ENCODE measurements at regions not wholly inside any gene's neighbourhood (a gene's known extent, or its start where the extent isn't known, plus 50 kb on each side); places are given as distances from the start of the nearest gene placed in this dataset.

DNA sequence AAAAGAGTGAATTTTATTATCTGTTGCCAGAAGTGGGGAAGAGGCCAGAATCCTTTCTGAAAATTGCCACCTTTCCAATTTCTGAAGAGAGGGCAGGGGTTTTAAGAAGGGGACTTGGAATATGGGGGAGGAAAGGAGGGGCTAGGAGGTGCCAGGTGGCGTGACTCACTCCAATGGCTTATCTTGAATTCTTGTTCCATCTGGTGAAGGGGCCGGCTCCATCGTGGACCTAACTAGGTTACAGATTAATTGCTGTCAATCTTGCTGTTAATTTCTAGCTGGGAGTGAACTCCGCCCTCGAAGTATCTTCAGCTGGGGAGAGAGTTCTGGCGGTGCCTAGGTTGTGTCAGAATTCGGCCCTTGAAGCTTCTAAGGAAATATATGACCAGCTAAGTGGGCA lies 138.7 kb downstream of the YTHDC2 start:
- ChIA-PET POLR2A (no interaction called here), CTCF (no interaction called here)

DNA sequence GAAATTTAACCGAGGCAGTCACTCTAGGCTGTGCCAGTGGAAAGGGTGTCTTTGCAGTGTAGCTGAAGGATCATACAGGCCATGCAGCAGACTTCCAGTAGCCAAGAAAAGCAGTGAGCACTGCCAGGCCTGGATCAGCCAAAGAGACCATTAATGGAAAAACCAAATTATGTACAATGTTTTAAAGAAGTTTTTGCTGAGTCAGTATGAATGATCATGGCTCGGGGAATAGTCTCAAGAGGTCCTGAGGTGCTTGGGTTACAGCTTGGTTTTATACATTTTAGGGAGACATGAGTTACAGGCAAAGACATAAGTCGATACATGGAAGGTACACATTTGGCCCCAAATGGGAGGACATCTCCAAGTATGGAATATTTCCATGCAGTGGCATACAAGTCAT lies 141.3 kb downstream of the YTHDC2 start:
- ChIA-PET POLR2A (no interaction called here), CTCF (no interaction called here)

DNA sequence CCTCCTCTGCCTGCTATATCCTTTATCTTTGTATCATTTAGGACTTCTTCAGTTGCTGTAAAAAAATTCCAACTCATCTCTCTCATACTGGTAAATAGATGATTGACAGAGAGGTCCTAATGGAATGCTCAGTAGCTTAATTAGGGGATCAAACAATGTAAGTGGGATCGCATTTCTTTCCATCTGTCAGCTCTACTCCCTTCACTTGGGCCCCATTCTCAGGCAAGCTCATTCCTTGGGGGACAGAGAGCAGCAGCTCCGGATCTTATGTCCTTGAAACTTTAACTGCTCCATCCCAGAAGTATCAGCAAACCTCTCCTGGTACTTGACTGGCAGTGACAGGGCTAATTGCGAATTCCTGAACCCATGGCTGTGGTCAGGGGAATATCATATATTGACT lies 146.7 kb downstream of the YTHDC2 start:
- ChIA-PET POLR2A (no interaction called here), CTCF (no interaction called here)

DNA sequence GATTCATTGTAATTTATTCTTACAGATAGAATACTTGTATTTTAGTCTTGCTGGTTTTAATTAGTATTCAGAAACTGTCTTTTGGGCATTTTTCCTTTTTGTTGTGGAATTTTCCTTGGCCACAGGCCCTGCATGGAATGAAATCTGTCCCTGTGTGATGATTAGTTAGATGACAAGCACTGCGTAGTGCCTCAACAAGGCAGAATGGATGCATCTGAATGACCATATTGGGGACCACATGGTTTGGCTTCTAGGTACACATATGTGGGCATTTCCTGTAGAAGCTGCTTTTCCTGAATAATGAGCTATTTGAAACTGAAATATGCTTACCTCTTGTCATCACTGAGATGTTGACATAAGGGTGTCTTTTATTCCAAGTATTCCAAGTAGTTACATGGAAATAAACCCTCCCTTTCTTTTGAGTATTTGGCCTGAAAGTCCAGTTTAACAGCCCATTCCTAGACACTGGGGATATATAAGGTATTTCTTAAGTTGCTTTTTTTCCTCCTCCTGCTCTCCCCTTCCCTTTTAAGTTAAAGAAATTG lies 147.3 kb downstream of the YTHDC2 start:
- CTCF ChIA-PET = no interaction called here
- POLR2A ChIA-PET = no interaction called here

DNA sequence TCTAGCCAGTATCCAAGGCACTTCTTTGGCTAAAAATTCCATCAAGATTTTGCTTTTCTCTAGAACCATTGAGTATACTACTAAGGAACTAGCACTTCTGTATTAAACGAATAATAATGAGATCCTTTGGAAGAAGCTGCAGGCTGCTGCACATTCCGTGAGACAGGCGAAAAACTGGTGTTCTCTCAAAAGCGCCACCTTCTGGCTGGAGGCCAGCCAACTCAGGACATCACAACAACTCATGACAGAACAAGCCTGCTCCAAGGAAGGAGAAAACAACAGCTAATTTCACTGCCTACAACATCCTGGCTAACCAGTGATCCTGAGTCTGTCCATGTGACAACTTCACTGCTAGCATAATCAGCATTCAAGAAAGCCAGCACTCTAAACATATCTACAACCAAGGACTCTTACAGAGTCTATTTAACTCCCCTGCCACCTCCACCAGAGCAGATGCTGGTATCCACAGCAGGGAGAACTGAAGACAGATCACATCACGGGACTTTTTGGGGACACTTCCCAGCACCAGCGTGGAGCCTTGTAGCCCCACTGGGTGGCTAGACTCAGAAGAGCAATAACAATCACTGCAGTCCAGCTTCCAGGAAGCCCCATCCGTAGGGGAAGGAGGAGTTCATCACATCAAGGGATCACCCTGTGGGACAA lies 150.5 kb downstream of the YTHDC2 start:
- ChIA-PET CTCF (interaction anchor here (0.6 to 1.2 kb wide), 2 partner anchors 52 to 69 kb away, joined by 3 to 4 read pairs; no protein-coding TSS in a partner anchor), POLR2A (no interaction called here)

DNA sequence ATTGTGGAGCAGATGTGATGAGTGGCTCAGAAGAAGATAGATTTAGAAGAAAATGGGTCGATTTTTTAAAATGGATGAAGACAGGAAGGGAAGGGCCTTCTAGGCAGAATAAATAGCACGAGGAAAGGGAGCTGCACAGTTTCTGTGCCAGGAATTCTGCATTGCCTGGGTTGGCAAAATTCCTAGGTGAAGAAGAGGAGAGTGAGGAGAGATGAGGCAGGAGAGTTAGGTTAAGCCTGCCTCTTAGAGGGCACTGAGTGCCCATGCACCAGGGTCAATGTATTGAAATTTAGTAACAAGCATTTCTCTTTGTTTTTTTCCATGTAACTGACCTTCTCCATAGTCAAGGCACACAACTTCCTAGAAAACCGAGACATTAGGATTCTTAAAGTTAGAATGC lies 159.5 kb downstream of the YTHDC2 start:
- POLR2A ChIA-PET = no interaction called here
- CTCF ChIA-PET = interaction anchor here (1.1 kb wide), 1 partner anchor 61 kb away, joined by 3 read pairs; no protein-coding TSS in a partner anchor

DNA sequence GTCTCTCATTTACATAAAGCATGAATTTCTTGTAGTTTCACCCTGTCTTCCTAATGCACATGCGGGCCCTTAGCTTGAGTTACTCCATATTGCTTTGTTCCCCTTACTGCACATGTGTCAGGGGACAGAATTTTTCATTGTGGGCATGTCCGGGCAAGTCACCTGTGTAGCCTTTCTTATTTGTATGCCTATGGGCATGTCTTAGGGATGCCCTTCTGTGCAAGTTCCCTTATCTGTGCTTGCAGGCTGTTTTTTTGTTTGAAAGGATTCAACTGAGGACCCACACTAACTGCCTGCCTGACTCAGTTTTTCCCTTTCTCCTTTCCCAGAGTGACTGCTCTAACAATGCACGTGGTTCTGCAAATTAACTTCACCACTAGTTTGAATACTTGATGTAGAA lies 161.7 kb downstream of the YTHDC2 start:
- ChIA-PET POLR2A (no interaction called here), CTCF (no interaction called here)

DNA sequence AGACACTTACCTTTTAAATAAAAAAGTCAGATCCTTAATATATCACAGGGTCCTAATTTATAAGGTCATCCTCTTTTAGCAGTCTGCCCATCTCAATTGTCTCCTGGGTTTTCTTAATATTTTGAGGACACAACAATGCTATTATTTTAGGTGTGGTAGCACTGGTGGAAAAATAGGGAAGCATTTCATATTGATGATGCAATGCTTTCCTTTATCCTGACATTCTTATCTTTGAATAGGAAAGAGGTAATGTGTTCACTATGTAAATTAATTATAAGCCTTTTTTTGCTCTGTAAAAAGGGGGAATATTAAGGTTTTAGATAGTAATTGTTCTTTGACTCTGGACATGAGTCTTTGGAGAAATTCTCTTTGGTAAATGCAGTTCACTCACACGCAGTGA lies 164.7 kb downstream of the YTHDC2 start:
- POLR2A ChIA-PET = no interaction called here
- CTCF ChIA-PET = no interaction called here

DNA sequence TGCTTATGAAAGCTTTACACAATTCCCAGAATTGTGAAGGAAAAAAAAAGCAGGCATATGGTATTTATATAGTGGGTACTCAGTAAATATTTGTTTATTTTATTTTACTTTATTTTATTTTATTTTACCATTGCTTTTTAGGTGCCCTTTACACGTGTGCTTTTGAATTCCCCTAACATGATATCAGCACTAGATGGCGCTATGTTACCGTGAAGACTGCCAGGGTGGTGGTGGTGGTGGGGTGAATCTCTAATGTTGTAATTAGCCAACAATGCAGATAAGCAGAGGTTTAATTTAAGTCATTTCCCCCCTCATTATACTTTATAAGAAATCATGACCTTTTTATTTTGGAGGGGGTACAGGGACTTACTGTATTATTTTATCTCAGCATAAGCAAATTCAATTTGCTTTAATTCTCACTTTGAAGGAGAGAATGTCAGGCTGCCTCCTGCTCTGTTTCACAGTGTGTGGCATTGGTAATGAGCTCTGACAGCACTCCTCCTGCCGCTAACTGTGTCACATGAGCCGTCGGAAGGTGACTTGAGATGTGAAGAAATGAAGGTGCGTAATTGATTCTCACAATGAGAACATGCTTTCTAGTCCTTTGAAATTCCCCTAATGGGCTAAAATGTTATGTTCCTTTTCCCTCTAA lies 165.6 kb downstream of the YTHDC2 start:
- POLR2A ChIA-PET = no interaction called here
- CTCF ChIA-PET = interaction anchor here (1.4 kb wide), 1 partner anchor 771 kb away, joined by 6 read pairs; no protein-coding TSS in a partner anchor

DNA sequence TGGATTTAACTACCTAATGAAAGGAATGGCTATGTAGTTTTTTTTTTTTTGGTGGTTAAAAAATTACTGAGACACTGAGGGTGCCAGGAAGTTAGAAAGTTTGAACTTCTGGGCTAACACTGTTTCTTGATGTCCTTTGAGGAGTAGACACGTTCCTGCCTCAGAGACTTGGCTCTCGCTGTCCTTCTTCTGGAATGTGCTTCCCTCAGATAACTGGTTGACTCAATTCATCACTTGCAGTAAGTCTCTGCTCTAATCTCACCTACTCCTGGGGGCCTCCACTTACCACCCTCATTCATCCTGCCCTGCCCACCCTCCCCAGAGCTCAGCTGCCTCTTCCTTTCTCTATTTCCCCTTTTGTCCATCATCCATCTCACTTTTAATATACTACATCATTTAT lies 167.0 kb downstream of the YTHDC2 start:
- ChIA-PET CTCF (no interaction called here), POLR2A (no interaction called here)

DNA sequence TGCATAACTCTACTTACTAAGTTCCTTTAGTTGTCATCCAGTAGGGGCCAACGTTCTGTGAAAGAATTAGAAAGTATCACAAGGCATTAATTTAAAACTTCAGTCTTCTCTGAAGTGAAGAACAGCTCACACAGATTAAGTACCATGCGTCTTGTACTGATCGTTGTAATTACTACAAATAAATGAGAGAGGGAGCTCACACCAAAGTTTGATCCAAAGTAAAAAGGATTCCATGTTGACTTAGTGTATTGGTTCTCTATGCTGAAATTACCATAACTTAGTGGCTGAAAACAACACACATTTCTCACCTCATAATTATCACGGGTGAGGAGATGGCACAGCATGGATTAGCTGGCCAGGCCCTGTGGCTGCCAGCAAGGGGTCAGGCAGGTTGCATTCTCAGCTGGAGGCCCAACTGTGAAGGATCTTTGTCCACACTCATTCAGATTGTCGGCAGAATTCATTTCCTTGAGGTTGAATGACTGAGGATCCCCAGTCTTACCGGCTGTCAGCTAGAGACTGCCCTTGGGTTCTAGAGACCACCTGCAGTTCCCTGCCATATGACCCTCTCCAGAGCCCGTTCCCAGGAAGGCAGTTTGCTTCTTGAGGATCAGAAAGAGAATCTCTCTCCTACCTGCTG lies 169.1 kb downstream of the YTHDC2 start:
- POLR2A ChIA-PET = no interaction called here
- CTCF ChIA-PET = interaction anchor here (0.5 kb wide), 1 partner anchor 1445 kb away, joined by 3 read pairs; no protein-coding TSS in a partner anchor

DNA sequence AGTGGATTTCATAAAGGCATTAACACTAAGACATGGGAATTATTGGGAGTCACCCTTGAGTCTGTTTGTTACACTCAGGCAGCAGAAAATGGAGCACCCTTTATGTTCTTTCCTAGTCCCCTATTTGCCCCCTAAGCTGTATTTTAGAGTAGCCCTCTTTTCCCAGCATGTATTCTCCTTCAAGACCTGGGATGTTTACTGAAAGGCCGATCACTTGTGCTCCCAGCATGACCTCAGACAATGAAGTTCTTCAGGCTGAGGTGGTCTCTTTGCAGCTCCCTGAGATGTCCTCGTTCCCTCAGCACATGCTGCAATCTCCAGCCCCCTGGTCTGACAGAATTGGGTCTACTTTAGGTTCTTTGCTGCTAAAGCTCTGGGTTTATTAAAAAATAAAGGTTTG lies 169.7 kb downstream of the YTHDC2 start:
- ChIA-PET CTCF (interaction anchor here (0.5 kb wide), 1 partner anchor 1445 kb away, joined by 3 read pairs; no protein-coding TSS in a partner anchor), POLR2A (no interaction called here)

DNA sequence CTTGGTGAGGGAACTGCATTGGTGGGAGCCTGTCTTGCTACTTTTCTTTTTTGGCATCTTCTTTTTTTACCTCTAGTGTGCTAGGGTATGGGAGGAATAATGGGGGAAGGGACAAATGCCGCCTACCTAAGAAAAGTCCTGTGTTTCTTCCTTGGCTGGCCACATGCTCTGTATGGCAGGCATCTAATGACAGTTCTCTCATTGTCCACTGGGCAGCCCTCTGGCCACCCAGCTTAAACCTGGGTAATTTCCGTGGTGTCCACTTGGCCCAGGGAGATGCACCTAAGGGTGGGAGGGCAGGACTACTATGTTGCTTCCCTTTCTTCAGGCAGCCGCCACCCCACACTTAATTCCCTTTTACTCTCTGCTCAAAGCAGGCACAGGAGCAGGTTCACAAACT lies 173.1 kb downstream of the YTHDC2 start:
- ChIA-PET CTCF (no interaction called here), POLR2A (no interaction called here)

DNA sequence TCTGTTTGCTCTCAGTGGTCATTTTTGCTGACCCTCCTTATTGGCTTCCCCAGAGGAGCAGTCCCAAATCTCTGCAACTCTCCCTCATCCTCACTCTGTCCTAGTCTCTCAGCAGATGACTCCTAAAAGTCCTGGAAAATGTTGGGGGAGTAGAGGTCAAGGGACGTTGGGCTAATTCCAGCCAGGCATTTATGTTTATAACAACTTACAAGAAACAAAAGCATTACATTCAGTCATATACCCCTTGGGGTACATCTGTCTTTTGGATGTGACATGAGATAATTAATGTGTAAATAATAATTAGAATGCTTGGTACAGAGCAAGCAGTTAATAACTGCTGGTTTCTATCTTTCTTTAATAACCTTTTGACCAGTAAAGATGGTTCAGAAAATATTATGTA lies 176.2 kb downstream of the YTHDC2 start:
- ChIA-PET POLR2A (no interaction called here), CTCF (no interaction called here)

DNA sequence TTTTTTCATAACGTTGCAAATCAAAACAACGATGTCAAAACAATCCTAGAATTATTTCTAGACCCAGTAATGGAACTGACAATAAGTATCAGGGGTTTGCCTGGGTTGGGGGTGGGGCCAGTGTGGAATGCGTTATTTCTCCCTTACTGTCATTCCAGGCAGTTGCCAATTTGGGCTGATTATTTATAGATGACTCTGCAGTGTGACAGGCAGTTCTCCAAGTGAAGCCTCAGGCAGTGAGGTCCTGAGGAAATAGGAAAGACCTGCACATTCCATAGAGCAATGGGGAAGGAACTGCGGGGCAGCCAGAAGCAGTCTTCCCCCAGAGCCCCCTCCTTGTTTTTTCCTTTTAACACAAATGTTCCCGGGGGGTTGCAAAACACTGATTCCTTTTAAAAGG lies 179.0 kb downstream of the YTHDC2 start:
- CTCF ChIA-PET = no interaction called here
- POLR2A ChIA-PET = no interaction called here

DNA sequence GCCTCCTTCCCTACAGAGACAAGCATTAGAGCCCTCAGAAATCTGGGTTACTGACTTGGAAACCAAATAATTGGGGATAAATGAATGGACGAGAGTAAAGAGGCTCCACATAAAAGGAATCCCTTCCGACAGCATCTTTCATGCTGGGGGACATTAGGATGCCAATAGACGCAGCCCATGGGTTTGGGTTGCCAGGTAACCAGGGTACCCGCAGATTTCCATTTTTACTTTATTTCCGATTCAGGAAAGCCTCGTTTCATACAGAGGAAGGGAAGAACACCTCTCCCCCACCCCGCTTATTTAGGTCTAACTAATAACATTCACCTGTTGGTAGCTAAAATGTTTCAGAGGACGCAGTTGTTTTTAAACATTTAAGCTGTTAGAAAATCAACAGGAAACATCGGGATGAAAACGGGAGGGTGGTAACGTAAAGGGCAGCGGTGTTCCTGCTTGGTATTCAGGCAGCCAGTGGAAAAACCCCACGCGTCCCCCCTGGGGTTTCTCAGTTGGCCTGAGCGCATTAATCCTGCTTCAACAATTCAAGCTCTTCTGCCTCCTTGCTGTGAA lies 179.5 kb downstream of the YTHDC2 start:
- ChIA-PET POLR2A (no interaction called here), CTCF (no interaction called here)

DNA sequence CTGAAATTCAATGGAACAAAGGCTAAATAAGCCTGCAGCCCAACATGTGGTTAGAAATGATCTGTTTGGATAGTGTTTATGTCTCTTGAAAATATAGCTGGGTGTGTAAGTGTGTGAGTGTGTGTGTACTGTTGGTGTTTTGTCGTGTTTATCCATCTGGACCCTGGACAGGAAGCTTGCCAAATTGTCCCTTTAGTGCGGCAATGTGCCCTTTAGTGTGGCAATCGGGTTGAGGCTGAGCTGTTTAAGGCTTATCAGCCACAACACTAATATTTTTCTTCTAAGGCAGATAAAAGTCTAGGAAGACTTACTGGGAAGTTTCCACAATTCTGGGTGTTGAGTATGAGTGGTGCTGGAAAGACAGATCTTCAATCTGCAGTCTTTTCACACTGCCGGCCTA lies 180.2 kb downstream of the YTHDC2 start:
- CTCF ChIA-PET = interaction anchor here (0.8 kb wide), 1 partner anchor 12 kb away, joined by 3 read pairs; no protein-coding TSS in a partner anchor
- POLR2A ChIA-PET = no interaction called here

DNA sequence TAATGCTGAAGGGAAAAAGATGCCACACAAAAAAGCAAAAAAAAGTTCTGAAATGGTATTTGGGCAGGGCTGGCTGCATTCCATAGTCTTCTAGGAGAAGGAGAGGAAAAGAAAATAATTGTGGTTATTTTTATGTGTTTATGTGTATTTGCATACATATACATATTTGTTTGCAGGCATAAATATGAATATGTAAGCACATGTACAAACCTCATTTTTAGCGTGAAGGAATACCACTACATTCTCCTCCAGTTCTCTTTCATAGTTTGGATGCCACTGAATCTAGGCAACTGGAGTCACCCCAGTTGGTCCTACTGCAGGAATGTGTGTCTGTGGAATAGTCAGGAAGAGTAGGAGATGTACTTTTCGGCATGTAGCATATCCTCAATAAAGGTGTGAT lies 181.1 kb downstream of the YTHDC2 start:
- POLR2A ChIA-PET = no interaction called here
- CTCF ChIA-PET = no interaction called here

DNA sequence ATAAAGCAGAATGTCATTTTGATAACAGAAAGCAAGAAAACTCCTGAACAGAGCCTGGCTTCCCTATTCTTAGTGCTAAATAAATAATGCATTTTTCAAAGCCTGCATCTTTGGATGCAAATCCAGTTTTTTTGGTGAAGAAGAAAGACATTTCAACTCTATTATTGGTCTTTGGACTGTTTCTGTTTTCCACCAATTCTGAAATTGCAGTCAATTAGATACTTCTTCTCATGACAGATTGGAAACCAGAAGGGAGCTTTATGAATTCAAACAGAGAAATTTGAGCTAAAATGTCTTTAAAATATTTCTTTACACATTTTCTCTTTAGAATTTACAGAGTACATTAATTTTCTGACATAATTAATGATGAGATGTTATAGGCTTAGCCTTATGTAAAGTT lies 189.8 kb downstream of the YTHDC2 start:
- ChIA-PET POLR2A (no interaction called here), CTCF (no interaction called here)

DNA sequence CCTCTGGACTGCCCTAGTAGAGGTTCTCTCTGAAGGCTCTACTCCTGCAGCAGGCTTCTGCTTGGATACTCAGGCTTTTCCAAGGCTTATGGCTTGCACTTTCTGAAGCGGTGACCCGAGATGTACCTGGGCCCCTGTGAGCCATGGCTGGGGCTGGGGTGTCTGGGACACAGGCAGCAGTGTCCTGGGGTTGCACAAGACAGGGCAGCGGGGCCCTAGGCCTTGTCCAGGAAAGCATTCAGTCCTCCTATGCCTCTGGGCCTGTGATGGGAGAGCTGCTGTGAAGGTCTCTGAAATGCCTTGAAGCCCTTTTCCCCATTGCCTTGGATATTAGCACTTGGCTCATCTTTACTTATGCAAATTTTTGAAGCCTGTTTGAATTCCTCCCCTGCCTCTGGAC lies 192.2 kb downstream of the YTHDC2 start:
- POLR2A ChIA-PET = no interaction called here
- CTCF ChIA-PET = no interaction called here

DNA sequence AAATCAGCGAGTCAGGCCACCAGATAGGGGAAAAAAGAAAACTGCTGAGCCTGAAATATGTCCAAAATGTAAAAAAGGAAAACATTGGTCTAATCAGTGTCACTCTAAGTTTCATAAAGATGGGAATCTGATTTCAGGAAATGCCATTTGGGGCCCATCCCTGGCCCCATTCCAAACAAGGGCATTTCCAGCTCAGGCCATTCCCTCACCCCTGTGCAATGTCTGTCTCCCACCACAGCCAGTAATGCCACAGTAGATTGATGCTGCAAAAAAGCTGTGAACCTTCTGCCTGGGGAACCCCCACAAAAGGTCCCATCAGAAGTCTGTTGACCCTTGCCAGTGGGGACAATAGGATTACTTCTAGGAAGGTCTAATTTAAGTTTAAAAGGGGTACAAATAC lies 199.6 kb downstream of the YTHDC2 start:
- CTCF ChIA-PET = no interaction called here

More for the DNA sequence above, 199.6 kb downstream of the YTHDC2 start:
- POLR2A ChIA-PET = no interaction called here

All from activated CD8-positive, alpha-beta memory T cell treated with anti-CD3 and anti-CD28 coated beads for 36 hours (primary cell).